ENCODE measurements at regions not wholly inside any gene's neighbourhood (a gene's known extent, or its start where the extent isn't known, plus 50 kb on each side); places are given as distances from the start of the nearest gene placed in this dataset.
"Not testable (repeated sequence)": the region's sequence is repeated elsewhere in the genome, so short reads cannot be mapped to it uniquely, and the experiment has no call there.

GRCh38 chr9:91512235-91512634 is 88.6 kb upstream of the NFIL3 start:
- DNase-seq (ENCODE audit: extremely low read depth in 1 of 11, low read depth in 9 of 11, low spot score in 4 of 11) = not testable (repeated sequence)

GRCh38 chr9:91503673-91504081 is 80.0 kb upstream of the NFIL3 start:
- DNase-seq (ENCODE audit: extremely low read depth in 1 of 11, low read depth in 9 of 11, low spot score in 4 of 11) = peak in 1 of 11 donors; percentile 15

- no peak for DNase-seq (ENCODE audit: extremely low read depth in 1 of 11, low read depth in 9 of 11, low spot score in 4 of 11)
Observed at GRCh38 chr9:91502913-91503672, 79.5 kb upstream of the NFIL3 start.

GRCh38 chr9:91502475-91502874 is 78.8 kb upstream of the NFIL3 start:
- DNase-seq (ENCODE audit: extremely low read depth in 1 of 11, low read depth in 9 of 11, low spot score in 4 of 11) = peak in 4 of 11 donors; percentile 22 to 42 (median 31)

GRCh38 chr9:91500509-91501014 is 76.9 kb upstream of the NFIL3 start:
- no peak for DNase-seq (ENCODE audit: extremely low read depth in 1 of 11, low read depth in 9 of 11, low spot score in 4 of 11)

GRCh38 chr9:91496351-91496750 is 72.7 kb upstream of the NFIL3 start:
- DNase-seq (ENCODE audit: extremely low read depth in 1 of 11, low read depth in 9 of 11, low spot score in 4 of 11) = no peak

GRCh38 chr9:91495450-91495849 is 71.8 kb upstream of the NFIL3 start:
- no peak for DNase-seq (ENCODE audit: extremely low read depth in 1 of 11, low read depth in 9 of 11, low spot score in 4 of 11)

GRCh38 chr9:91494751-91495150 is 71.1 kb upstream of the NFIL3 start:
- no peak for DNase-seq (ENCODE audit: extremely low read depth in 1 of 11, low read depth in 9 of 11, low spot score in 4 of 11)

GRCh38 chr9:91492237-91492636 is 68.6 kb upstream of the NFIL3 start:
- no peak for DNase-seq (ENCODE audit: extremely low read depth in 1 of 11, low read depth in 9 of 11, low spot score in 4 of 11)

GRCh38 chr9:91491624-91492023 is 68.0 kb upstream of the NFIL3 start:
- DNase-seq (ENCODE audit: extremely low read depth in 1 of 11, low read depth in 9 of 11, low spot score in 4 of 11) = no peak

GRCh38 chr9:91489361-91489899 is 65.8 kb upstream of the NFIL3 start:
- DNase-seq (ENCODE audit: extremely low read depth in 1 of 11, low read depth in 9 of 11, low spot score in 4 of 11) = no peak

- DNase-seq (ENCODE audit: extremely low read depth in 1 of 11, low read depth in 9 of 11, low spot score in 4 of 11) = no peak
Observed at GRCh38 chr9:91488341-91488740, 64.7 kb upstream of the NFIL3 start.

GRCh38 chr9:91486699-91487497 is 63.3 kb upstream of the NFIL3 start:
- DNase-seq (ENCODE audit: extremely low read depth in 1 of 11, low read depth in 9 of 11, low spot score in 4 of 11) = no peak

GRCh38 chr9:91485006-91485405 is 61.4 kb upstream of the NFIL3 start:
- DNase-seq (ENCODE audit: extremely low read depth in 1 of 11, low read depth in 9 of 11, low spot score in 4 of 11) = no peak

- no peak for DNase-seq (ENCODE audit: extremely low read depth in 1 of 11, low read depth in 9 of 11, low spot score in 4 of 11)
Observed at GRCh38 chr9:91483835-91484234, 60.2 kb upstream of the NFIL3 start.

GRCh38 chr9:91483189-91483691 is 59.6 kb upstream of the NFIL3 start:
- no peak for DNase-seq (ENCODE audit: extremely low read depth in 1 of 11, low read depth in 9 of 11, low spot score in 4 of 11)

- no peak for DNase-seq (ENCODE audit: extremely low read depth in 1 of 11, low read depth in 9 of 11, low spot score in 4 of 11)
Observed at GRCh38 chr9:91481972-91482371, 58.3 kb upstream of the NFIL3 start.

GRCh38 chr9:91477106-91477505 is 53.5 kb upstream of the NFIL3 start:
- no peak for DNase-seq (ENCODE audit: extremely low read depth in 1 of 11, low read depth in 9 of 11, low spot score in 4 of 11)

GRCh38 chr9:91474656-91475055 is 51.0 kb upstream of the NFIL3 start:
- no peak for DNase-seq (ENCODE audit: extremely low read depth in 1 of 11, low read depth in 9 of 11, low spot score in 4 of 11)

Data from renal cortex interstitium (tissue), 11 donors.